GM12872 (cell line): ENCODE measurements at regions not wholly inside any gene's neighbourhood (a gene's known extent, or its start where the extent isn't known, plus 50 kb on each side); places are given as distances from the start of the nearest gene placed in this dataset.

Experiments used
- TF ChIP-seq, protein P1 (sequence below): IDR thresholded peaks from 3 replicates; pipeline ENCODE4 v1.5.1; 2011; ENCODE audit warnings: low read depth, mild to moderate bottlenecking, low read length, moderate library complexity; ENCODE audit not compliant: insufficient read depth

DNA sequence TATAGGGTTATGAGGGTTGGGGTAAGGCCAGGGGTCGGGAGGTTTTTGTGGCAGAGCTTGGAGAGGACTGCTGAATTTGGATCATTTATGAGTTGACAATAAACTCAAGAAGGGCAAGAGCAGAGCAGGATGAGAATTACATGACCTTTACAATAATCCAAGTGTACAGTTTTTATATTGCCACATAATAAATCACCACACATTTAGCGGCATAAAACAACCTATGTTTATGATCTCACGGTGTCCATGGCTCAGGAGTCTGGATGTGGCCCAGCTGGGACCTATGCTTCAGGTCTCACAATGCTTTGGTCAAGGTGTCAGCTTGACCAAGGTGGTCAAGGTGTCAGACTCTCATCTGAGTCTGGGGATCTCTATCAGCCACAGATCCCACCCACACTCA lies 118.3 kb upstream of the WSCD1 start:
- TF ChIP-seq, protein P1, sequence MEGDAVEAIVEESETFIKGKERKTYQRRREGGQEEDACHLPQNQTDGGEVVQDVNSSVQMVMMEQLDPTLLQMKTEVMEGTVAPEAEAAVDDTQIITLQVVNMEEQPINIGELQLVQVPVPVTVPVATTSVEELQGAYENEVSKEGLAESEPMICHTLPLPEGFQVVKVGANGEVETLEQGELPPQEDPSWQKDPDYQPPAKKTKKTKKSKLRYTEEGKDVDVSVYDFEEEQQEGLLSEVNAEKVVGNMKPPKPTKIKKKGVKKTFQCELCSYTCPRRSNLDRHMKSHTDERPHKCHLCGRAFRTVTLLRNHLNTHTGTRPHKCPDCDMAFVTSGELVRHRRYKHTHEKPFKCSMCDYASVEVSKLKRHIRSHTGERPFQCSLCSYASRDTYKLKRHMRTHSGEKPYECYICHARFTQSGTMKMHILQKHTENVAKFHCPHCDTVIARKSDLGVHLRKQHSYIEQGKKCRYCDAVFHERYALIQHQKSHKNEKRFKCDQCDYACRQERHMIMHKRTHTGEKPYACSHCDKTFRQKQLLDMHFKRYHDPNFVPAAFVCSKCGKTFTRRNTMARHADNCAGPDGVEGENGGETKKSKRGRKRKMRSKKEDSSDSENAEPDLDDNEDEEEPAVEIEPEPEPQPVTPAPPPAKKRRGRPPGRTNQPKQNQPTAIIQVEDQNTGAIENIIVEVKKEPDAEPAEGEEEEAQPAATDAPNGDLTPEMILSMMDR: no peak

DNA sequence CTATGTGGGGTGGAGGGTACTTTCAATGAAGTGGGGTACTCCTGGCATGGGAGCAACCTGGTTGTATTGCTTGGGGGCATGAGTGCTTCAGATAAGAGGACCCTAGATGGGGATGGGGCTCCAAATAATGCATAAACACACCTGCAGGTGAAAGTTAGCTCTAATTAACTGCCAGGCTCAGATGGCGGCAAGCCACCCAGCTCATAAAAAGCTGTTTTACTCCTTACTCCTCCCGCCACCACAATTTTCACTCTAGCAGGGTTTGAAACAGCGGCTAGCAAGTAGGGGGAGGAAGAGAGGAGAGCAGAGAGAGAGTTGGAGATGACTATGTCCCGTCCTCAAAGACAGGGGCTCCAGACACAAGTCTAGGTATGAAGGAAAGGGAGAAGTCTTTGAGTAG lies 117.7 kb upstream of the WSCD1 start:
- TF ChIP-seq, protein P1: no peak

DNA sequence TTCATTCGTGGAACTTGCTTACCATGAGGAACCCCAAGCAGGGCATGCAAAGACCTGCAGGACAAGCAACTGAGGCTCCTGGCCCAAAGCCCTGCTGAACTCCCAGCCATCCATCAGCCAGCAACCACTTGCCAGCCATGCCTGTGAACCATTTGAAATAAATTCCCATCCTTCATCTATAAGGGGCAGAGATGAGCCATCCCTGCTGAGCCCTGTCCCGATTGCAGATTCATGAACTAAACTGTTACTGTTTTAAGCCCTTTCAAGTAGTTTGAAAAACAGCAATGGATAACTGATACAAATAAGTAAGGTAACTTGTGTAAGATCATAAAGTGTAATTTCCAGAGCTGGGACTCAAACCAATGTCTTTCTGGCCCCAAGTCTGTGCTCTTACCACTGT lies 114.4 kb upstream of the WSCD1 start:
- TF ChIP-seq, protein P1: no peak

DNA sequence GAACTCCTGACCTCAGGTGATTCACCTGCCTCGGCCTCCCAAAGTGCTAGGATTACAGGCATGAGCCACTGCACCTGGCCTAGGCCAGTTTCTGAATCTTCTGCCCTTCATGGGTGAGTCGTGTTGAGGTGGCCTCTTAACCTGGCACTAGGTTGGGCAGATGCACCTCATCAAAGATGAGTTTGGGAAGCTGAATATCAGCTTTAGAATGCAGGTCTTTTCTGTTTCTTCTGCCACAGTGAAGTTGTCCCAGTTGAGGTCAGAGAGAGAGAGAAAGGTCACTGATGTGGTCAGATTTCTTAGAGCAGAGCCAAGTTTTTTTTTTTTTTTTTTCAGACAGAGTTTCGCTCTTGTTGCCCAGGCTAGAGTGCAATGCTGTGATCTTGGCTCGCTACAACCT lies 111.3 kb upstream of the WSCD1 start:
- TF ChIP-seq, protein P1: no peak

DNA sequence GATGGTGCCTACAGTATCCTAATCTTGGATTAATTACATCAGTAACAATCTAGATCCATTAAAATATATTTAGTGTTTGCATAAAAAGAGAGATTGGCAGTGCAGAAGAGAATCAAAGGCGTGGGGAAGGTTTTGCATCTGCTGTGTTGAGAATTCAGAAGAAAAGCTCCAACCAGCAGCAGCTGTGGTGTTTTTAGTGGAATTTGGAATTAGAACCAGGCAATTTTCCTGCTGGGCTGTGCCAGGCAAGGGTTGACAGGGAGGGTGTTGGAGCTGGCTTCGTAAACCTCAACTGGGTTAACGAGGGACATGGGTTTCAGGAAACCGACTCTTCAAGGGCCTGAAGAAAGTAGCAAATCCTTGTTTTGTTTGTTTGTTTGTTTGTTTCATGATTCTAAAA lies 107.8 kb upstream of the WSCD1 start:
- TF ChIP-seq, protein P1: no peak

DNA sequence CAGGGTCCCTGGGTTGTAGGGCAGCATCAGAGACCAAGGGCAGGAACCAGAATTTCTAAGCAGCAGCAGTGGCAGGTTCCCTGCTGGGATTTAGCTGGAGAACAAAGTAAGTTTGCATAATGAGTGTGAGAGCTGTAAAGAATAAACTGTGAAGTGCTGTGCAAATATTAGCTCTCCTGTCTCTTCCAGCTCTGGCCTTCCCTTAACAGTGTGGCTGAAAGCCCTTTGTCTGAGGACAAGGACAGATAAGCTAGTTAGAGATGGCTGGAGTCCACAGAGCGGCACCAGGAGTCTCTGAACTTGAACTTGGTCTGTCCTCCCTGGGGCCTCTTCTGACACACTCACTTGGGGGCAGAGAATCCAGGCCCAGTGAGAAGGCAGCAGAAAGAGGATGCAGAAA lies 98.2 kb upstream of the WSCD1 start:
- TF ChIP-seq, protein P1: no peak

DNA sequence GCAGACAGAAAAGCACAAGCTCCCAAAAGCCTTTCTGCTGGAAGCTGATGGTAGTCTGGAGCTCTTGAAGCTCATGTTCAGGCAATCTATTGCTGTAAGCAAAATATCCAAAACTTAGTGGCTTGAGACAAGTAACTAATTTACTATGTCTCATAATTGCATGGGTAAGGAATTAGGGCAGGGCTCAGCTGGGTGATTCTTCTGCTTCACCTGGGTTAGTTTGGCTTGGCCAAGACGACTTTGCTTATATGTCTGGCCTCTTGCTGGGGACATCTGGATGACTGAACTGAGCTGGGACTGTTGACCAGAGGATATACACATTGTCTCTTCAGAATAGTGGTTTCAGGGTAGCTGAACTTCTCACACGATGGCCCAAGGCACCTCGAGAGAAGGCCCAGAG lies 96.8 kb upstream of the WSCD1 start:
- TF ChIP-seq, protein P1: no peak

DNA sequence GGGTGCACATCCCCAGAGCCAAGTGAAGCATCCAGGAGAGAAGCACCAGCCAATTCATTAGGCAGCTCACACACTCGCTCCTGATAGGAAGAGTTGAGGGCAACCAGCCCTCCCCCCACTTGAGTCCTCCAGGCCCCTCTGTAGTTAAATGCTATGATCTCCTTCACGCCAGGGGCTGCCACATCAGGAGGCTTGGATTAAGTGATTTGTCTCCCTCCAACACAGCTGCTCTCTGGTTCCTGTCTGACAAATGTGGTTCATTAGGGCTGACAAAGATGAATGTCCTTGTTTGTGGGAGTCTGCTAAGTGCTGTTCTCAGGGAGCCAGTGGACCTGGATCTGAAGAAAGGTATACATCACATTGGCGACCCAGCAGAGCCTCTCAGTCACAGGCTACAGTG lies 94.5 kb upstream of the WSCD1 start:
- TF ChIP-seq, protein P1: no peak
